Inflammatory macrophage (primary cell): ENCODE measurements at regions not wholly inside any gene's neighbourhood (a gene's known extent, or its start where the extent isn't known, plus 50 kb on each side); places are given as distances from the start of the nearest gene placed in this dataset.
"Not testable (repeated sequence)": the region's sequence is repeated elsewhere in the genome, so short reads cannot be mapped to it uniquely, and the experiment has no call there.

ENCODE experiments used
- DNase-seq, 2 donors: peaks; one replicate each; pipeline ENCODE4 v3.0.0-alpha.2; 2020 to 2022

DNA sequence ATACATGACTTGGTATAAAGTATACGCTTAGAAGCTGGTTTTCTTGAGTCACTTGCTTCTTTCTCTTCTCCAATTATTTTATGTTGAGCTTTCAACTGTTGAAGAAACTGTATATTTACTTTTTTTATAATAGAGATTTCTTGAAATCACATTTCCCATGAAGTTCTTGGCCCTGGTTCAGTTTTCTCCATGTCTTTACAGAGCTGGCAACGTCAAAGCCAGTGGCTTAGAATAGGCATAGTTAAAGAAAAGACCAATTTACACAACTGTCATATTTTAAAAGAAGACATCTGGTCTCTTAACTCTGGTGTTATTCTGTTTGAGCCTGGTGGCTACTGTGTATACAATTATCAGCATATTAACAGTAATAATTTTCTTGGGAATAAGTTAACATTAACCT lies 1249.3 kb downstream of the CDH12 start:
- DNase-seq = no peak

DNA sequence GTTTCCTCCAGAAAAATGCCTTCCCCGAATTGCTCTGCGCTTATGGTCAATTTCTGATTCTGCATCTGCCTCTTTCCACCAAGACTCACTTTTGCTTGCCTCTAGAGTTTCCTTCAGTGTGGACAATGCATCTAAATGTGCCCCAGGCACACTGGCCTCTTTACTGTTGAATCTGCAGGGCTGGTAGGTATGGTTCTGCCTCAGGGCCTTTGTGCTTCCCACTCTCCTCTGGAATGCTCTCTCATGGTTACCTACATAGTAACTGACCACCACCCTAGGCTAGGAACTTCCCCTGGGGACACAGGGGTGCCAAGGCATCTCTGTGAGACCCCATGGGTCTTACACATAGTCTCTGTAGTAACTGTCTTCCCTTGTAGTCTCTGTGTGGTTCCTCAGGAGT lies 1258.6 kb downstream of the CDH12 start:
- DNase-seq = no peak

DNA sequence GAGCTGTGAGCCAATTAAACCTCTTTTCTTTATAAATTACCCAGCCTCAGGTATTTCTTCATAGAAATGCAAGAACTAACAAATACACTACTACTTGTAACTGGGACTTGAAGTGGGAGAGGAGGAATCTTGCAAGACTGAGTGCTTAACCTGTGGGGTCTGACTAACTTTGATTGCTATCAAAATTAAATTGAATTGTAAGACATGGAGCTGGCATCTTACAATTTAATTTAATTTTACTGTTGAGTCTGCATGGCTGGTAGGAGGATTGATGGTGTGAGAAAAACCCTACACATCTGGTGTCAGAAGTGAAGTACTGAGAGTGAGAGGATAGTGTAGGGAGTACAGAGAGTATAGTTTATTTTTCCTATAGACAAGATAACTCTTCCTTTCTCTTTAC lies 1259.9 kb downstream of the CDH12 start:
- no peak for DNase-seq

DNA sequence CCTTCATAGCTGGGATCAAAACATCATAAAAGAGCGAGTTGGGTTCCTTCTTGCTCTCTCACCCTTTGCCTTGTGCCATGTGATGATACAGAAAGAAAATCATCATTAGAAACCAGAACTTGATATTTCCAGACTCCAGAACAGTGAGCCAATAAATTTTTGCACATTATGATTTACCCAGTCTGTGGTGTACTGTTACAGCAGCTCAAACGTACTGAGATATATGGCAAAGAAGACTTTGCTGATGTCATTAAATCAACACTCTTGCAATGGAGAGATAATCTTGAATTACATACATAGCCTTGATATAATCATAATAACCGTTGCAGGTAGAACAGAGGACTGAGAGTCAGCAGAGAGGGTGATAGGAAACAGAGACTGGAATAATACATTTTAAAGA lies 1271.6 kb downstream of the CDH12 start:
- no peak for DNase-seq

DNA sequence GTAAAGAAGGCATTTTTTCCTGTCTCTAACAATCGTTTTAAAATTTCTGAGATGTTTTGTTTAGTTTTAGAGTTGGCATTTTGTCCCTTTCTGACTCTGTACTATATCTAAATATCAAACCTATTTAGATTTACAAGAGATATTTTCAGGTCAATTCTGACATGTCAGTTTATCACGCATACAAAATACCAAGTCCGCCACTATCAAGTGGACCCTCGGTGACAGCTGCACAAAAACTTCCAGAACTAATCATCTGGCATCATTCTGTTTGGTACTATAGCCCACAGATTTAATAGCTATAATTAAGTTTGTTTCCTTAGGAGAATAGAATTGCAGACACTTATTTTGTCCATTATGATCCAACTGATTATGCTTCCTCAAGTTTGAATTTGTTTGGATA lies 1278.2 kb downstream of the CDH12 start:
- DNase-seq = no peak

DNA sequence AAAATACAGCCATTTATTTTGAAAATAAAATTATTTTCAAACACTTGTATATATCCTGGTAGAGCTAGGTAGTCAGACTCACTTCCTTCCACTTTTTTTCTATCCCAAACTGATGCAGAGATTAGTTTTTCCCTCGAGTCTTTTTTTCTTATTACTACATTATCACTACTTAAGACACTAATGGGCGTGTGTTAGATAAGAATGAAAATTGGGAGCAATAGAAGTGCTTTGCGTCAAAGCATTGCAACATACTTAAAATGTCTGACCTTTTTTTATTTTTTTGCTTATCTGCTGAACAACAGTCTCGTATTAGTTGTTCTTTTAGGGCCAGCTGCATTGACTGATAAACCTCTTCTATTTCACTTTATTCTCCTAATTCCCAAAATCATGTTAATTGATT lies 1278.7 kb downstream of the CDH12 start:
- DNase-seq = no peak

DNA sequence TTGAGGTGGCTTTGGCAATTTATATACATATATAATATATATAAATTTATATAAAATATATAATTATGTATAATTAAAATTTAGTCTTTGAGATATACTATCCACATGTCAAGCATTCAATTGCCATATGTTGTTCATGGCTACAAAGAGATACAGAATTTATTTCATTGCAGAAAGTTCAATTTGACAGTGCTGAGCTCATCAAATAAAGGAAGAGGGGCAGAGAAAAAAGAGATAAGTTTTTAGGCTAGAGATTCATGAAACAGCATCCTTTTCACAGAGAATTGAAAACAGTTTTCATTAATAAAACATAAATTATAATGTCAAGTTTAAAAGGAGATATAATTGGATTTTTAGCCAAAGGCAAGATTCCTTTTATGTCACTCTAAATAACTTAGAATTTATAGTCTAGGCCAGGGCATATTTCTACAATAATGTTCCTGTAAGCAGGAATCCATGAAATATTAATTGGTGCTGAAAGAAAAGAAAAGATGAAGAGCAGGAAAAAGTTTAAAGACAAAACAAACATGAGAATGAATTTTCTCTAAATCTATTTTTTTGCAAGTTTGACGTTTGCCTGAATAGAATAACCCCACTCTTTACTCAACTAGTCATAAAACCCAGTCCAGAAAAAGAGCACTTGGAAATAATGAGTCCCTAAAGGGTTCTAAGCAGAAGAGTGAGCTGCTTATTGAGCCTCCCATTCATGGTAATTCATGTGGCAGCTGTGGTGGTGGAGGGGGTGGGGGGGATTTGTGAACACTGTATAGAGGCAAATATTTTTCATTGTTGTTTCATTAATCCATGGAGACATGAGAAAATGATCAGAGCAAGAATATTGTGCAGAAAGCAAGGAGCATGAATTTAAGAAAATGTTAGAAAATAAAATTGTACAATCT lies 1279.5 kb downstream of the CDH12 start:
- no peak for DNase-seq

DNA sequence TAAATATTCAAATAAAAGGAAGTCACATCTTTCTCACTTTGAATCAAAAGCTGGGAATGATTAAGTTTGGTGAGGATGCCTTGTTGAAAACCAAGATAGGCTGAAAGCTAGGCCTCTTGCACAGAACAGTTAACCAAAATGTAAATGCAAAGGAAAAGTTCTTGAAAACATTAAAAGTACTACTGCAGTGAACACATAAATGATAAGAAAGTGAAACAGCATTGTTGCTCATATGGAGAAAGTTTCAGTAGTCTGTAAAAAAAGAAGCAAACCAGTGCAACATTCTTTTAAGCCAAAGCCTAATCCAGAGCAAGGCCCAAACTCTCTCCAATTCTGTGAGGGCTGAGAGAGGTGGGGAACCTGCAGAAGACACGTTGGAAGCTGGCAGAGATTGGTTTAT lies 1281.9 kb downstream of the CDH12 start:
- not testable (repeated sequence) for DNase-seq

DNA sequence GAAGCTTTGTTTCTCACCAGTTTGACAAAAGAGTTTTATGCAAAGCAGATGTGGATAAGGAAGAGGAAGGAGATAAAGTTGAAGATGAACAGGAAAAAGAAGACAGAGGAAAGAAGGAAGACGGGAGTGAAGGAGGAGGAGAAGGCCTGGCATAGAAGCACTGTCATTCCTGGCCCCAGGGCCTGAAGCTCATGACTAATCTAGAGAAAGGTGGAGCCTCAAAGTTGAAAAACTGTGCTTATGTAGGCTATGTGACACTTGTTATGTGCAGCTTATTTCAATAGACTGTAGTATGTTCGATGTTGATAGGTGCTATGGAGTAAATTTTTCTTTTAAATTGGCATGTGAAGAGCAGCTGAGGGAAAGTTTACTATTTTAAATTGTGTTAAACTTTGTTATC lies 1294.0 kb downstream of the CDH12 start:
- DNase-seq = not testable (repeated sequence)

DNA sequence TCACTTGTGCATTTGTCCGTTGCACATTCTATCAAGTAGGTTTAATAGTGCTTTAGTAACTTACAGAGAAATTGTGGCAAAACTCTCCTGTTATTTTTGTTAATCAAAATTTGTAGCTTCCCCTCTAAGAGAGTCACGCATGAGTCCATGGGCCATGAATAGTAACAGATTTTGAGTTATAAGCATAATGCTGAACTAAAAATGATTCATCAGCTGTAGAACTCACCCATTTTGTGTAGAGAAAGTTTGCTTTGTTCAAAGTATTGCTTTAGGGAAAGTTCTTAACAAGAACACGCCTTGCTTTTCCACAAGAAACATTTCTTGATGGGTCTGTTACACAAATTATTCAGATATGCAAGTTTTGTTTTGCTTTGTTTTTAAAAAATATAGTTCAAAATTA lies 1300.9 kb downstream of the CDH12 start:
- not testable (repeated sequence) for DNase-seq

DNA sequence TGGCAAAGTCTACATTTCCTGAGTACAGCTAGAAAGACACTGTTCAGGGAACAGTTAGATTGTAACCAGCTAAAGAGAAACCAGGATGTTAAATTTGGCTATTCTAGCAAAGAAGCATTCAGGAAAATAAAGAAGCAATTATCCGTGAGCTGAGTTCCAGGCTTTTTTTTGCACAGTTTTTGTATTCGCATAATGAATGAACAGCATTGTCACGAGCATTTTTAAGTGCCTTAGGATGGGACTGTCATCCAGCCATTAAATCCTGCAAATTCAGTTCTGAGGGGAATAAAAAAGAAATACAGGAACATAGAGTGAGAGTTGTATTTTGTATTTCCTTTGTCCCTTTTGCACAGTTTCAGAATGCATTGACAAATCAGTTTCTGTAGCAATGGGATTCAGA lies 1302.2 kb downstream of the CDH12 start:
- not testable (repeated sequence) for DNase-seq

DNA sequence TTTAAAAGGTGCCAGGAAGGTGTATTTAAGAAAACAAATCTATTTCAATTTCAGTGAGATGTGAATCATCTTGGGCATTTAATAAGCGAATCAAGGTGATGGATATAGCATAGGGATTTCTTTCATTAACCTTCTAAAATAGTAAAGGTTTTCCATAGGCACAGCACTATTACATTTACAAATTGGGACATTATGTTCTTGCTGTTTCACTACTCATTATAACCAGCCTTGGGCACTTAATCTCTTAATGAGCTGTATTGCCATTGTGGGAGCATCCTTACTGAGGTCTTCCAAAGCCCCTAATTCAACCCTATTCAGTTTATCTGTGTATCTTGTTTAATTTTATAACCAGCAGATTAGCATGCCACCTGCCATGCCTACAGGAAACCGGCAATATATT lies 1305.5 kb downstream of the CDH12 start:
- DNase-seq = not testable (repeated sequence)

DNA sequence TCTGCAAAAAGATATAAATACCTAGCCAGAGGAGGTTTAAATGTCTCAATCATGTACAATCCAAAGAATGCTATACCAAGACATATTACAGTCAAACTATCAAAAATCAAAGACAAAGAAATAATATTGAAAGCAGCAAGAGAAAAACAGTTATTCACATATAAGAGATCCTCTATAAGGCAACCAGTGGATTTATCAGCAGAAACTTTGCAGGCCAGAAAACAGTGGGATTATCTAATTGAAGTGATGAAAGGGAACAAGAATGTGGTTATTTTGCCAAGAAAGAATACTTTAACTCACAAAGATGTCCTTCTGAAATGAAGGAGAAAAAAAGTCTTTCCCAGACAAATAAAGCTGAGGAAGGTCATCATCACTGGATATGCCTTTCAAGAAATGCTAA lies 1318.0 kb downstream of the CDH12 start:
- DNase-seq = not testable (repeated sequence)

DNA sequence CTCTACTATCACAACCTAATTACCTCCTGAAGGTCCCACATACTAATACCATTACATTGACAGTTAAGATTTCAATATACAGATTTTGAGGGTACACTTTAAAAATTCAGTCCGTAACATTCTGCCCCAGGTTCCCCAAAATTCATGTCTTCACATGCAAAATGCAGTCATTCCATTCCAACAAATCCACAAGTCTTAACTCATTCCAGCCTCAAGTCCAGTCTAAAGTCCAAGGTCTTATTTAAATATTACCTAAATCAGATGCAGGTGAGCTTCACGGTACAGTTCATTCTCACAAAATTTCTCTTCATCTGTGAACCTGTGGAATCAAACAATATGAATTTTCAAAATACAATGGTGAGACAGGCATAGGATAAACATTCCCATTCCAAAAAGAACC lies 1332.0 kb downstream of the CDH12 start:
- DNase-seq = not testable (repeated sequence)

DNA sequence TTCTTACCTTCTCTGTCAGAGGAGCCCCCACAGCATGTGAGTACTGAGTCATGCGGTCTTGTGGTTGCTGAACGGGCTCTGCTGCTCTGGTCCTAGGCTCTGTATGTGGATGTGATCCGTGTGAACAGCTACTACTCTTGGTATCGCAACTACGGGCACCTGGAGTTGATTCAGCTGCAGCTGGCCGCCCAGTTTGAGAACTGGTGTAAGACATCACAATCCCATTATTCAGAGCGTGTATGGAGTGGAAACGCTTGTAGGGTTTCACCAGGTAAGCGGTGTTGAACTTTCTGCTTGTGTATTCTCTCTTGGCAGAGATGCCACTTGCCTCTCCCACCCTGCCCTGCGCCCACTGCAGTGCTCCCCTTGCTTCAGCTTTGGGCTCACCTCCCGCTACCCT lies 1356.2 kb downstream of the CDH12 start:
- not testable (repeated sequence) for DNase-seq

DNA sequence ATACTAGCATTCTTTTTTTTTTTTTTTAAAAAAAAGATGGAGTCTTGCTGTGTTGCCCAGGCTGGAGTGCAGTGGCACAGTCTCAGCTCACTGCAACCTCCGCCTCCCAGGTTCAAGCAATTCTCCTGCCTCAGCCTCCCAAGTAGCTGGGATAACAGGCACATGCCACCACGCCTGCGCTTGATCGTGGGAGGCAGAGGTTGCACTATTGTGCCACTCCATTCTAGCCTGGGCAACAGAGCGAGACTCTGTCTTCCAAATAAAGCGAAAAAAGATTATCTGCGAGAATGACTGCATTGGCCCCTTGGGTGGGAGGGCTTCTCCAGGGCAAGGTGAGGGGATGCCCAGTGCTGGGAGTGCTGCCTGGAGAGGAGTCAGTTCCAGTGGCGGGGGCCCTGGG lies 1357.1 kb downstream of the CDH12 start:
- DNase-seq = not testable (repeated sequence)

DNA sequence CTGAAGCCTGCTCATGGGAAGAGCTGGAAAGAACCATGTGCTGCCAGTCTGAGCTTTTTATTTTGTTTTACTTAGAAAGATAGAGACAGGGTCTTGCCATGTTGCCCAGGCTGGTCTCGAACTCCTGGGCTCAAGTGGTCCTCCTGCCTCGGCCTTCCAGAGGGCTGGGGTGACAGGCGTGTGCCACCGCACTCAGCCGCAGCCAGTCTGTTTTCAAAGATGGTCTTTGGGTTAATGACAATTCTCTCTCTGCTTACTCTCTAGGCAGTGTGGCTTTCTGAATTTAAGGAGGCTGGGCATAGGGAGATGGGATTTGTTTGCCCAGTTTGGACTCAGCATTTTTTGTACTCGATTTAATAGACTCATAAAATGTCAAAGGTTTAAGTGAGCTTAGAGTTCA lies 1357.9 kb downstream of the CDH12 start:
- not testable (repeated sequence) for DNase-seq

DNA sequence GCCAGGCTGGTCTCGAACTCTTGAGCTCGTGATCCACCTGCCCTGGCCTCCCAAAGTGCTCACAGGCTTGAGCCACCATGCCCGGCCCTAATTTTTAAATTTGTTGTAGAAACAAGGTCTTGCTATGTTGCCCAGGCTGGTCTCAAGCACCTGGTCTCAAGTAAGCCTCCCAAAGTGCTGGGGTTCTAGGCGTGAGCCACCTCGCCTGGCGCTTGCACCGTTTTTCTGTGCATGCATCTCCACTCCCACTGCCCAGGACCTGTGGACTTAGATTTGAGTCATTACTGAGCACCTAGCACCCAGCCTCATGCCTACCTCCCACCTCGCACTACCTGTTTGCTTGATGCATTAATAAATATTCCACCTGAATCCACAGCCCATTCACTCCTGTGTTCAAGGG lies 1359.1 kb downstream of the CDH12 start:
- DNase-seq = not testable (repeated sequence)

DNA sequence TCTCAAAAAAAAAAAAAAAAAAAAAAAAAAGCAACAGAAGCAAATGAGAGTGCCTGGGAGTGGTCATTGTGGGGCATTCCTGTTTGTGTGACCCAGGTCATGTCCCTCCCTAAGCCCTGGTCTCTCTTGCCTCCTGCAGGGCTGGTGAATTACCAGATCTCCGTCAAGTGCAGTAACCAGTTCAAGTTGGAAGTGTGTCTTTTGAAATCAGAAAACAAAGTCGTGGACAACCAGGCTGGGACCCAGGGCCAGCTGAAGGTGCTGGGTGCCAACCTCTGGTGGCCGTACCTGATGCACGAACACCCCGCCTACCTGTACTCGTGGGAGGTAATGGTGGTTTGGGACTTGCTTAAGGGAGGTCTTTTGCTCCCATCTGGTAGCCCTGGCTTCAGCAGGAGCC lies 1362.0 kb downstream of the CDH12 start:
- DNase-seq = not testable (repeated sequence)

DNA sequence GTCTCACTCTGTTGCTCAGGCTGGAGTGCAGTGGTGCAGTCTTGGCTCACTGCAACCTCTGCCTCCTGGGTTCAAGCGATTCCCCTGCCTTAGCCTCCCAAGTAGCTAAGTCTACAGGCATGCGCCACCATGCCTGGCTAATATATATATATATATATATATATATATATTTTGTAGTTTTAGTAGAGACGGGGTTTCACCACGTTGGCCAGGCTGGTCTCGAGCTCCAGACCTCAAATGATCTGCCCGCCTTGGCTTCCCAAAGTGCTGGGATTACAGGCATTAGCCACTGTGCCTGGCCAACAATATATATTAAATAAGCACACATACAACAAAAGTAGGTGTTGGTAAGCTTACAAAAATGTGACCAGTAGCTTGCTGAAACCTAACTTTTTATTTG lies 1364.3 kb downstream of the CDH12 start:
- DNase-seq = not testable (repeated sequence)

DNA sequence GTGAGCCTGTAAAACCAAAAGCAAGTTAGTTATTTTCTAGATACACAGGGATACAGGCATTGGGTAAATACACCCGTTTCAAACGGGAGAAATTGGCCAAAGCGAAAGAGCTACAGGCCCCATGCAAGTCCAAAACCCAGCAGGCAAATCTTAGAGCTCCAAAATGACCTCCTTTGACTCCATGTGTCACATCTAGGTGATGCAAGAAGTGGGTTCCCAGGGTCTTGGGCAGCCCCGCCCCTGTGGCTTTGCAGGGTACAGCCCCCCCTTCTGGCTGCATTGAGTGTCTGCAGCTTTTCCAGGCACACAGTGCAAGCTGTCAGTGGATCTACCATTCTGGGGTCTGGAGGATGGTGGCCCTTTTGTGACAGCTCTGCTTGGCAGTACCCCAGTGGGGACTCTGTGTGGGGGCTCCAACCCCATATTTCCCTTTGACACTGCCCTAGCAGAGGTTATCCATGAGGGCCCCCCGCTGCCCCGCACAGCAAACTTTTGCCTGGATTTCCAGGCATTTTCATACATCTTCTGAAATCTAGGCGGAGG lies 1367.6 kb downstream of the CDH12 start:
- not testable (repeated sequence) for DNase-seq

DNA sequence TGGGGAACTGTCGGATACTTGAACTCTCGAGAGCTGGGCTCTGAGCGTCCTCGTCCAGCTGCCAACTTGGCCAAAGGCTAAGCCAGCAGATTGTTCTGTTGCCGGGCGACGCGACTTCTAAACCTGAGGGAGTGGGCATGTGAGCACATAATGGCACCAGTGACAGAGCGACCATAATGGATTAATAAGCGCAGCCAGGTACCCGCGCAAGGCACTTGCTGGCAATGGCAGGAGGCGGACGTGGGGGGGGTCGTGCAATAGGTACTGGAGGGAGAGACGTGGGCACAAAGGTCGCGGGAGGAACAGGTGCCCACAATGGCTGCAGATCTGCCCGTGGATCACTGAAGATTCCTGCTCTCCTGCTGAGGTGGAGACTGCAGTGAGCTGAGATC lies 1368.7 kb downstream of the CDH12 start:
- DNase-seq = not testable (repeated sequence)

DNA sequence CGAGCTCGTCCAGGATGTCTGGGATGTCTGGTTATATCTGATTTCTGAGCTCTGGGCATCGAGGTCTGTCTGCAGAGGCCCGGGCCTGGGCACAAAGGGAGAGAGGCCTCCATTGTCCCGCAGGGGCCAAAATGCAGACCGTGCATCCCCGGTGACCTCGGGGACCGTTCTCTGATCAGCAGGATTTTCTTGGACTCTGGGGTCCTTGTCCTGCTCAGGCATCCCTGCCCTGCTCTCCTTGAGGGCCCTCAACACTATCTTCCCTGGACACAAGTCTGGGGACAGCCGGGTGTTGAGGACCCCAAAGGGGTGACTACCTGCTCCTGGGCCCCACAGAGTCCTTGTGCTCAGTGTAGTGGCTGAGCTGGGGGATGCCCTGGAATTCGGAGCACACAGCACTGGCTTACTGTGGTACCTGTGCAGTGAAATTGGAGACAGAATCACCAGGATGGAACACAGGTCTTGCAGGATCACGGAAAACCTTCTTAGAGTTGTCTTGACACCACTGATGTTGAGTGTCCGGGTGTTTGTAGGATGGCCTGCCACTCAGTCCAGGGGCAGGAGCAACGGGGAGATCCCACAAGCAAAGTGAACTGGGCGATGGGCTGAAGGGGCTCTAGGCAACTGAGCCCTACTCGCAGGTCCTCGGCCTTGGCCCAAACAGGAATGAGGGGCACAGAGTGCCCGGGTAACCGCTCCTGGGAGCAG lies 1369.2 kb downstream of the CDH12 start:
- DNase-seq = not testable (repeated sequence)
